ENCODE measurements at regions not wholly inside any gene's neighbourhood (a gene's known extent, or its start where the extent isn't known, plus 50 kb on each side); places are given as distances from the start of the nearest gene placed in this dataset.

DNA sequence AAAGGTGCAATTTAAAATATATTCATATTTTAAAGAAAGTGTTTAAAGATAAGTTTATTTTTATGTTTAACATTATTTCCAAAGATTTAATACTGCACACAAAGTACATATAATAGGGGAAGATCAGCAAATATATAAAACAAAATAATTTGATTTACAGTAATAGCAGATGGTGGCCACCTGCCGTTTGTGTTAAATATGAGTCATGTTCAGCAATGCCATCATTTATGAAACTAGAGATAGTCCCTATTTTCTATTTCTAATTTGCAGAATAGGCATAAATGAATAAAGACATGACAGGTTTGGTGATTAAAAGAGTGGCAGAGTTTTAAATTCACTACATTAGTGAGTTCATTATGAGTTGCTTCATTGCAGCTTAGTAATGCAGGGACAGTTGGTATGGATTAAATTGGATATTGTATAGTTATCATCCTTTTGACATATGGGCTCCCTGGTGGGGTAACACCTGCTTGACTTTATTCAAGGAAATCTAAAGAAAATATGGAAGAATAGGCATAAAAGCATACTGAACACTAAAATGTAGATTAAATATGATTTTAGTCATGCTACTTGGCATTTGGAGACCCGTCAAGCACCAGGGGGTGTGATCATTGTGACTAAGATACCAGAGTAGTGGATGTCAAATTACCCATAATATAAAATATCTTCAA, 78.8 kb upstream of the BANK1 start:
- 83 to 87% methylated on average over 2 of the region's 2 CpGs for WGBS, 2 donors

DNA sequence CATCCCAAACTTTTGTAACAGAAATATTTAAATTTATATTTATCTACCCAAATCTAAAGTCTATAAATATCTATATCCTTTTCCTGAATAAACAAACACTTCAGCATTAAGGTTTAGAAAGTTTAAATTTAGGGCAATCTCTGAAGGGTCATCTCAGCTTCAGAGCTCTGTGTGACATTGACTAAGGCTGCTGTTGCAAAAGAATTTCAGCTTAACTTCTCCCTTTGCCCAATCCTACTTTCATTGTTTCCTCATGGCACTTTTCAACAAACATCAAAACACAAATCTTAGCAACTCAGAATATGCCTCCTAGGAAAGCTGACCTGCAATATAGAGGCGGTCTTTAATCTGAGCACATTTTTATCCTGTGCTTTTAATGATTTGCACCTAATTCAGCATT, 79.7 kb upstream of the BANK1 start:
- H3K4me3 ChIP-seq = no peak overlapping the region
- DNase-seq = no peak
- H3K9me3 ChIP-seq = no peaks in the 10 kb centered on the region
- intact Hi-C loops (cut with DNase I; ENCODE audit: low total_unique reads) = no loop called here
- H3K36me3 ChIP-seq (ENCODE audit: low read depth, missing control alignments) = no peaks in the 10 kb centered on the region
- 87 to 100% methylated on average over 1 of the region's 1 CpG for WGBS, 2 donors
- no peaks in the 10 kb centered on the region for H3K4me1 ChIP-seq
- no peaks in the 10 kb centered on the region for H3K27me3 ChIP-seq
- TF ChIP-seq, protein P1, sequence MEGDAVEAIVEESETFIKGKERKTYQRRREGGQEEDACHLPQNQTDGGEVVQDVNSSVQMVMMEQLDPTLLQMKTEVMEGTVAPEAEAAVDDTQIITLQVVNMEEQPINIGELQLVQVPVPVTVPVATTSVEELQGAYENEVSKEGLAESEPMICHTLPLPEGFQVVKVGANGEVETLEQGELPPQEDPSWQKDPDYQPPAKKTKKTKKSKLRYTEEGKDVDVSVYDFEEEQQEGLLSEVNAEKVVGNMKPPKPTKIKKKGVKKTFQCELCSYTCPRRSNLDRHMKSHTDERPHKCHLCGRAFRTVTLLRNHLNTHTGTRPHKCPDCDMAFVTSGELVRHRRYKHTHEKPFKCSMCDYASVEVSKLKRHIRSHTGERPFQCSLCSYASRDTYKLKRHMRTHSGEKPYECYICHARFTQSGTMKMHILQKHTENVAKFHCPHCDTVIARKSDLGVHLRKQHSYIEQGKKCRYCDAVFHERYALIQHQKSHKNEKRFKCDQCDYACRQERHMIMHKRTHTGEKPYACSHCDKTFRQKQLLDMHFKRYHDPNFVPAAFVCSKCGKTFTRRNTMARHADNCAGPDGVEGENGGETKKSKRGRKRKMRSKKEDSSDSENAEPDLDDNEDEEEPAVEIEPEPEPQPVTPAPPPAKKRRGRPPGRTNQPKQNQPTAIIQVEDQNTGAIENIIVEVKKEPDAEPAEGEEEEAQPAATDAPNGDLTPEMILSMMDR (IDR thresholded peaks at IDR 0.05) = no peak
- TF ChIP-seq POLR2A (IDR thresholded peaks at IDR 0.05) = no peak
- no peak overlapping the region for H3K27ac ChIP-seq

More for the DNA sequence above, 78.8 kb upstream of the BANK1 start:
- DNase-seq = no peak
- TF ChIP-seq, protein P1 (IDR thresholded peaks at IDR 0.05) = no peak
- TF ChIP-seq POLR2A (IDR thresholded peaks at IDR 0.05) = no peak
- H3K9me3 ChIP-seq = no peaks in the 10 kb centered on the region
- no peak overlapping the region for H3K27ac ChIP-seq
- no peaks in the 10 kb centered on the region for H3K36me3 ChIP-seq (ENCODE audit: low read depth, missing control alignments)
- intact Hi-C loops (cut with DNase I; ENCODE audit: low total_unique reads) = no loop called here
- no peak overlapping the region for H3K4me3 ChIP-seq
- no peaks in the 10 kb centered on the region for H3K4me1 ChIP-seq
- H3K27me3 ChIP-seq = no peaks in the 10 kb centered on the region

DNA sequence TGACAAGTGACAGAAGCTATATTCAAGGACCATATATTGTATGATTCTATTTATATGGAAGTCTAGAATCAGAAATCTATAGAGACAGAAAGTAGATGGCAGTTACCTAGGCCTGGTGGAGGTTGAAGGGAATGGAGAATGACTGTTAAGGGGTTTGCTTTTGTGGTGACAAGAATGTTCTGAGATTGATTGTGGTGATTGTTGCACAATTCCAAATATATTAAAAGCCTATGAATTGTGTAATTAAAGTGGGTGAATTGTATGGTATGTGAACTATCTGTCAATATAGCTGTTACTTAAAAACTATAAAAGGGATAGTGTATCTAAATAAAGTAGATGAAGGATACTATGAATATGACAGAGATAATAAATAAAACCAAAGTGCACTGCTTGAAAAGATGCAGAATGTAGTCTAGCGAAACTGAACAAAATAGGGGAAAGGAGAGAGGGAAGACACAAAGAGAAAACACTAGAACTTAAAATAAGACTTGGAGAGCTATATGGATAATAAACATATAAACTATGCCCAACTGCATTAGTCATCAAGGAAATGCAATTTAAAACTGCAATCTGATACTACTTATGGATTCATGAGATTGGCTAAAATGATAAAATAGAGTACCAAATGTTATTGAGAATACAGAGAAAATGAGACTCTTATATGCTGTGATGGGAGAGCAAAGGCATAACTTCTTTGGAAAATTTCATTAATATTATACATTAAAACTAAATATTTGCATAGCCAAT, 82.1 kb upstream of the BANK1 start:
- no peak for DNase-seq
- intact Hi-C loops (cut with DNase I; ENCODE audit: low total_unique reads) = no loop called here
- TF ChIP-seq, protein P1 (IDR thresholded peaks at IDR 0.05) = no peak
- TF ChIP-seq POLR2A (IDR thresholded peaks at IDR 0.05) = no peak
- Histone ChIP-seq H3K4me1 (no peaks in the 10 kb centered on the region), H3K9me3 (no peaks in the 10 kb centered on the region), H3K27ac (no peak overlapping the region), H3K27me3 (no peaks in the 10 kb centered on the region), H3K4me3 (no peak overlapping the region), H3K36me3 (ENCODE audit: low read depth, missing control alignments) (no peaks in the 10 kb centered on the region)
- 94 to 95% methylated on average over 1 of the region's 1 CpG for WGBS, 2 donors

DNA sequence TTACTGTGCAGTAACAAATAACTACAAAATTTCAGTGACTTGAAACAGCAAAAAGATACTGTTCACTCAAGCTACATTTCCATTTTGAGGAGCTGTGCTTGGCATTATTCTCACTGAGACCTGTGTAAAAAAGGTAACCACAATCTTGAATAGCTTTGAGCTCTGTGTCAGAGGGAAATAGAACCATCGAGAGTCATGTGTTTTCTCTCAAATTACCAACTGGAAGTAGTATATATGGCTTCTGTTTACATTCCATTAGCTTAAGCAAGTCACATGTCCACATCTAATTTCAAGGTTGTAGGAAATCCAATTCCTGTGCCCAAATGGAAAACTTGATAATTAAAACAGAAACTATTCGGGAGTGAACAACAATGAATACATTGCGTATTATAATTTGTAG, 82.9 kb upstream of the BANK1 start:
- Histone ChIP-seq H3K9me3 (no peaks in the 10 kb centered on the region), H3K27me3 (no peaks in the 10 kb centered on the region), H3K27ac (no peak overlapping the region), H3K4me3 (no peak overlapping the region), H3K4me1 (no peaks in the 10 kb centered on the region), H3K36me3 (ENCODE audit: low read depth, missing control alignments) (no peaks in the 10 kb centered on the region)
- 63 to 69% methylated on average over 3 of the region's 3 CpGs for WGBS, 2 donors
- DNase-seq = no peak
- intact Hi-C loops (cut with DNase I; ENCODE audit: low total_unique reads) = no loop called here
- no peak for TF ChIP-seq POLR2A (IDR thresholded peaks at IDR 0.05)
- TF ChIP-seq, protein P1 (IDR thresholded peaks at IDR 0.05) = no peak

Data from testis (tissue), 2 donors.